ENCODE measurements at regions not wholly inside any gene's neighbourhood (a gene's known extent, or its start where the extent isn't known, plus 50 kb on each side); places are given as distances from the start of the nearest gene placed in this dataset.

DNA sequence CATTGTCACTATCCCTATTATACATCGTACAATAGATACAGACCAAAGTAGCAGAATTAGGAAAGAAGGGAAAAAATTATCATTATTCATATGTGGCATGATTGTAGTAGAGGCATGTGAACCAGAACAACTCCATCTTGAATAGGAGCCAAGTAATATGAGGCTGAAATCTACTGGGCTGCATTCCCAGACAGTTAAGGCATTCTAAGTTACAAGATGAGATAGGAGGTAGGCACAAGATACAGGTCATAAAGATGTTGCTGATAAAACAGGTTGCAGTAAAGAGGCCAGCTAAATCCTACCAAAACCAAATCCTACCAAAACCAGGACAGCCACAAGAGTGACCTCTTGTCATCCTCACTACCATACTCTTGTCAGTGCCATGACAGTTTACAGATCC lies 1035.4 kb upstream of the SEMA6D start:
- BruUV-seq (replicated peaks): no TSS peak
- no peak overlapping the region for H4K8ac ChIP-seq (ENCODE audit: low read depth in 2 of 2, low read length in 2 of 2)

More for the DNA sequence above, 1035.4 kb upstream of the SEMA6D start:
- in situ Hi-C loops (cut with MboI; ENCODE audit: low sequenced_read_pairs): no loop called here
- Histone ChIP-seq H2BK5ac (ENCODE audit: low read depth, low read length, poor library complexity, severe bottlenecking) (no peak overlapping the region), H3K56ac (ENCODE audit: extremely low read depth, insufficient read depth, low read length) (no peak overlapping the region), H3K4me3 (ENCODE audit: insufficient read depth, low read depth, low read length) (no peak overlapping the region), H3K4me1 (ENCODE audit: control insufficient read depth, insufficient read depth, low read length) (no peaks in the 10 kb centered on the region), H3K18ac (ENCODE audit: low read depth, low read length) (no peak overlapping the region), H3K9me3 (ENCODE audit: control insufficient read depth, insufficient read depth, low read length) (peaks cover 2% of the 10 kb centered on the region; the same call in 1 of the 2 replicates), H2BK120ac (ENCODE audit: low read depth, low read length) (no peak overlapping the region), H3K36me3 (ENCODE audit: control insufficient read depth, insufficient read depth, low read length) (no peaks in the 10 kb centered on the region), H4K91ac (ENCODE audit: insufficient read depth, low read depth, low read length) (no peak overlapping the region), H3K23ac (ENCODE audit: low read depth, low read length) (no peak overlapping the region), H3K9me1 (ENCODE audit: insufficient read depth, low read length) (no peaks in the 10 kb centered on the region), H4K5ac (ENCODE audit: low read depth, low read length) (no peak overlapping the region), H3K4ac (ENCODE audit: low read depth, low read length) (no peak overlapping the region), H2AFZ (replicated peaks; ENCODE audit: low read length, poor library complexity) (no peak overlapping the region), H2BK15ac (ENCODE audit: low read depth, low read length) (no peak overlapping the region), H3K27ac (ENCODE audit: insufficient read depth, low read length) (no peak overlapping the region), H4K20me1 (ENCODE audit: insufficient read depth, low read length) (no peaks in the 10 kb centered on the region), H3K27me3 (ENCODE audit: control insufficient read depth, insufficient read depth, low read length) (no peaks in the 10 kb centered on the region), H2AK9ac (replicated peaks; ENCODE audit: low read depth, low read length, poor library complexity) (no peak overlapping the region), H3K9ac (ENCODE audit: low read depth, low read length) (no peak overlapping the region), H2AK5ac (ENCODE audit: low read depth, low read length) (no peak overlapping the region), H3K79me1 (ENCODE audit: low read depth in 1 of 2, low read length in 2 of 2) (no peaks in the 10 kb centered on the region), H3K14ac (replicated peaks; ENCODE audit: low read depth, low read length) (no peak overlapping the region), H2BK20ac (ENCODE audit: low read depth, low read length) (no peak overlapping the region), H3K4me2 (ENCODE audit: low read depth, low read length) (no peak overlapping the region)
- CTCF ChIA-PET: no interaction called here
- dilution Hi-C loops (cut with HindIII; ENCODE audit: low sequenced_read_pairs, unreplicated experiment): no loop called here
- no peak for TF ChIP-seq MAFK (IDR thresholded peaks at IDR 0.05; ENCODE audit: low read depth, low read length)
- TF ChIP-seq, protein P1, sequence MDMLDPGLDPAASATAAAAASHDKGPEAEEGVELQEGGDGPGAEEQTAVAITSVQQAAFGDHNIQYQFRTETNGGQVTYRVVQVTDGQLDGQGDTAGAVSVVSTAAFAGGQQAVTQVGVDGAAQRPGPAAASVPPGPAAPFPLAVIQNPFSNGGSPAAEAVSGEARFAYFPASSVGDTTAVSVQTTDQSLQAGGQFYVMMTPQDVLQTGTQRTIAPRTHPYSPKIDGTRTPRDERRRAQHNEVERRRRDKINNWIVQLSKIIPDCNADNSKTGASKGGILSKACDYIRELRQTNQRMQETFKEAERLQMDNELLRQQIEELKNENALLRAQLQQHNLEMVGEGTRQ (IDR thresholded peaks at IDR 0.05; ENCODE audit: low read depth, low read length): no peak
- TF ChIP-seq, protein P2, sequence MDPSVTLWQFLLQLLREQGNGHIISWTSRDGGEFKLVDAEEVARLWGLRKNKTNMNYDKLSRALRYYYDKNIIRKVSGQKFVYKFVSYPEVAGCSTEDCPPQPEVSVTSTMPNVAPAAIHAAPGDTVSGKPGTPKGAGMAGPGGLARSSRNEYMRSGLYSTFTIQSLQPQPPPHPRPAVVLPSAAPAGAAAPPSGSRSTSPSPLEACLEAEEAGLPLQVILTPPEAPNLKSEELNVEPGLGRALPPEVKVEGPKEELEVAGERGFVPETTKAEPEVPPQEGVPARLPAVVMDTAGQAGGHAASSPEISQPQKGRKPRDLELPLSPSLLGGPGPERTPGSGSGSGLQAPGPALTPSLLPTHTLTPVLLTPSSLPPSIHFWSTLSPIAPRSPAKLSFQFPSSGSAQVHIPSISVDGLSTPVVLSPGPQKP (IDR thresholded peaks at IDR 0.05; ENCODE audit: borderline replicate concordance, low read depth, low read length): no peak
- no peak for TF ChIP-seq NFE2L2 (IDR thresholded peaks at IDR 0.05; ENCODE audit: low read depth, low read length)
- TF ChIP-seq BHLHE40 (IDR thresholded peaks at IDR 0.05; ENCODE audit: low read depth, low read length): no peak
- TF ChIP-seq CEBPB (IDR thresholded peaks at IDR 0.05; ENCODE audit: low read depth, low read length): no peak
- TF ChIP-seq SMC3 (IDR thresholded peaks at IDR 0.05; ENCODE audit: low read depth, low read length): no peak
- TF ChIP-seq FOS (IDR thresholded peaks at IDR 0.05; ENCODE audit: low read depth, low read length): no peak
- no peak for TF ChIP-seq RCOR1 (IDR thresholded peaks at IDR 0.05; ENCODE audit: insufficient replicate concordance, low read length)
- no CpG with 5 or more reads among the region's 1 CpG for WGBS, 2 experiments (ENCODE audit: extremely low coverage in 2 of 2, insufficient read length in 1 of 2)
- POLR2A ChIA-PET (ENCODE audit: unreplicated experiment): no interaction called here
- DNase-seq (no peak), ATAC-seq (ENCODE audit: low read depth) (no peak)
- intact Hi-C loops (cut with micrococcal nuclease): no loop called here

Measured in IMR-90 (cell line).